ENCODE measurements at regions not wholly inside any gene's neighbourhood (a gene's known extent, or its start where the extent isn't known, plus 50 kb on each side); places are given as distances from the start of the nearest gene placed in this dataset.

DNA sequence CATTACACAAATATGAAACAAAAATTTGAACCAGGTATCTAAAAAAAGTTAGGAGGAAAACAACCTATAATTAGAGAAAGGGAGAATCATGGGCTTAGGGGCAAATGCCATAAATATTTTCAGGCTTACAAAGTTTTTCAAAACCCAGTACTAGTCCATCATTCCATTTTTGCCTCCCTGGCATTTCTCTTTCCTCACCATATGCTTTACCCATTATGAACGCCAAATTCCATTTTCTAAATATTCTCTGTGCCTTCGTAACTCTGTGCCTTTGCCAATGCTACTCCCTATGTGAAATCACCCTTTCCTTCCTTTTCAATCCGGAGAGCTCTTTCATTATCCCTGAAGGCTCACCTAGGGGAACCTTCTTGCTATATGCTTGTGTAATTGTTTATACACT, 434.1 kb downstream of the ZSWIM6 start:
- TF ChIP-seq, protein P1, sequence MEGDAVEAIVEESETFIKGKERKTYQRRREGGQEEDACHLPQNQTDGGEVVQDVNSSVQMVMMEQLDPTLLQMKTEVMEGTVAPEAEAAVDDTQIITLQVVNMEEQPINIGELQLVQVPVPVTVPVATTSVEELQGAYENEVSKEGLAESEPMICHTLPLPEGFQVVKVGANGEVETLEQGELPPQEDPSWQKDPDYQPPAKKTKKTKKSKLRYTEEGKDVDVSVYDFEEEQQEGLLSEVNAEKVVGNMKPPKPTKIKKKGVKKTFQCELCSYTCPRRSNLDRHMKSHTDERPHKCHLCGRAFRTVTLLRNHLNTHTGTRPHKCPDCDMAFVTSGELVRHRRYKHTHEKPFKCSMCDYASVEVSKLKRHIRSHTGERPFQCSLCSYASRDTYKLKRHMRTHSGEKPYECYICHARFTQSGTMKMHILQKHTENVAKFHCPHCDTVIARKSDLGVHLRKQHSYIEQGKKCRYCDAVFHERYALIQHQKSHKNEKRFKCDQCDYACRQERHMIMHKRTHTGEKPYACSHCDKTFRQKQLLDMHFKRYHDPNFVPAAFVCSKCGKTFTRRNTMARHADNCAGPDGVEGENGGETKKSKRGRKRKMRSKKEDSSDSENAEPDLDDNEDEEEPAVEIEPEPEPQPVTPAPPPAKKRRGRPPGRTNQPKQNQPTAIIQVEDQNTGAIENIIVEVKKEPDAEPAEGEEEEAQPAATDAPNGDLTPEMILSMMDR (IDR thresholded peaks at IDR 0.05), result no peak
- TF ChIP-seq POLR2A (IDR thresholded peaks at IDR 0.05), result no peak
